ENCODE measurements at regions not wholly inside any gene's neighbourhood (a gene's known extent, or its start where the extent isn't known, plus 50 kb on each side); places are given as distances from the start of the nearest gene placed in this dataset.

GRCh38 chr4:4730249-4730648 is 129.2 kb upstream of the MSX1 start:
- TF ChIP-seq POLR2A (IDR thresholded peaks at IDR 0.05): no peak
- no peak for TF ChIP-seq POLR2AphosphoS5 (IDR thresholded peaks at IDR 0.05)
- no peak for TF ChIP-seq CTCF (IDR thresholded peaks at IDR 0.05)
